ENCODE measurements at regions not wholly inside any gene's neighbourhood (a gene's known extent, or its start where the extent isn't known, plus 50 kb on each side); places are given as distances from the start of the nearest gene placed in this dataset.

GRCh38 chr4:32025851-32026459, 1305.8 kb downstream of the PCDH7 start:
- no peak for DNase-seq (ENCODE audit: low read depth, low spot score)

- DNase-seq (ENCODE audit: low read depth, low spot score): no peak
Measured at GRCh38 chr4:32030406-32030805, 1310.2 kb downstream of the PCDH7 start.

- DNase-seq (ENCODE audit: low read depth, low spot score): no peak
Measured at GRCh38 chr4:32031026-32031425, 1310.9 kb downstream of the PCDH7 start.

GRCh38 chr4:32032136-32032672, 1312.0 kb downstream of the PCDH7 start:
- no peak for DNase-seq (ENCODE audit: low read depth, low spot score)

- no peak for DNase-seq (ENCODE audit: low read depth, low spot score)
Measured at GRCh38 chr4:32037399-32037798, 1317.2 kb downstream of the PCDH7 start.

- DNase-seq (ENCODE audit: low read depth, low spot score): no peak
Measured at GRCh38 chr4:32042486-32043247, 1322.5 kb downstream of the PCDH7 start.

GRCh38 chr4:32043248-32043633, 1323.1 kb downstream of the PCDH7 start:
- no peak for DNase-seq (ENCODE audit: low read depth, low spot score)

- DNase-seq (ENCODE audit: low read depth, low spot score): no peak
Measured at GRCh38 chr4:32061916-32062315, 1341.7 kb downstream of the PCDH7 start.

GRCh38 chr4:32073542-32073941, 1353.4 kb downstream of the PCDH7 start:
- no peak for DNase-seq (ENCODE audit: low read depth, low spot score)

- DNase-seq (ENCODE audit: low read depth, low spot score): no peak
Measured at GRCh38 chr4:32087211-32087610, 1367.0 kb downstream of the PCDH7 start.

- DNase-seq (ENCODE audit: low read depth, low spot score): no peak
Measured at GRCh38 chr4:32094987-32095386, 1374.8 kb downstream of the PCDH7 start.

- no peak for DNase-seq (ENCODE audit: low read depth, low spot score)
Measured at GRCh38 chr4:32102896-32103295, 1382.7 kb downstream of the PCDH7 start.

GRCh38 chr4:32106767-32107166, 1386.6 kb downstream of the PCDH7 start:
- DNase-seq (ENCODE audit: low read depth, low spot score): no peak

- no peak for DNase-seq (ENCODE audit: low read depth, low spot score)
Measured at GRCh38 chr4:32112891-32113290, 1392.7 kb downstream of the PCDH7 start.

GRCh38 chr4:32117693-32118092, 1397.5 kb downstream of the PCDH7 start:
- DNase-seq (ENCODE audit: low read depth, low spot score): no peak

- no peak for DNase-seq (ENCODE audit: low read depth, low spot score)
Measured at GRCh38 chr4:32119907-32120306, 1399.7 kb downstream of the PCDH7 start.

- no peak for DNase-seq (ENCODE audit: low read depth, low spot score)
Measured at GRCh38 chr4:32128549-32128948, 1408.4 kb downstream of the PCDH7 start.

- DNase-seq (ENCODE audit: low read depth, low spot score): no peak
Measured at GRCh38 chr4:32129967-32130366, 1409.8 kb downstream of the PCDH7 start.

- no peak for DNase-seq (ENCODE audit: low read depth, low spot score)
Measured at GRCh38 chr4:32133141-32133540, 1413.0 kb downstream of the PCDH7 start.

- no peak for DNase-seq (ENCODE audit: low read depth, low spot score)
Measured at GRCh38 chr4:32133734-32134133, 1413.6 kb downstream of the PCDH7 start.

GRCh38 chr4:32135642-32136041, 1415.5 kb downstream of the PCDH7 start:
- no peak for DNase-seq (ENCODE audit: low read depth, low spot score)

GRCh38 chr4:32136081-32136787, 1416.1 kb downstream of the PCDH7 start:
- no peak for DNase-seq (ENCODE audit: low read depth, low spot score)

- DNase-seq (ENCODE audit: low read depth, low spot score): peak; percentile 36
Measured at GRCh38 chr4:32140636-32141035, 1420.5 kb downstream of the PCDH7 start.
